NOMO-1 treated with DMSO at 0.1 percent for 48 hours (cell line): ENCODE measurements at regions not wholly inside any gene's neighbourhood (a gene's known extent, or its start where the extent isn't known, plus 50 kb on each side); places are given as distances from the start of the nearest gene placed in this dataset.

Experiments used
- DNase-seq: peaks from one replicate; lab custom pipeline; 2025; ENCODE audit not compliant: unreplicated experiment; lab: John Stamatoyannopoulos, UW

DNA sequence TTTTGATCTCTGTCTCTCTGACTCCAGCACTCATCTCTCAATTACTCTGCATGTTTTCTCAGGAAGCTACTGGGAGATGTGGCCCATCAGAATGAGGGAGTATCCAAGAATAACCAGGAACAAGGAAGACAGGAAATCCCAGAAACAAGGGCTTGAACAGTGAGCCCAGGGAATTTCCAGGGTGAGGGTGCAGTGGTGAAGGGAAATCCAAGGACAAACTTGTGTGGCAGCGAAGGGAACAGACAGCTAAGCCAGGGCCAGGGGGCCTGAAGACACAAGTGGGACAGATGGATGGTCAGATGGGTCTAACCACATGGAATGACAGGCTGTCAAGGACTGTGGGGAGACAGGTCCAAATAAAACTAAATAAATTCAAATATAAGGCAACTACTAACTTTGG lies 121.8 kb upstream of the ERRFI1 start:
- DNase-seq, result no peak

DNA sequence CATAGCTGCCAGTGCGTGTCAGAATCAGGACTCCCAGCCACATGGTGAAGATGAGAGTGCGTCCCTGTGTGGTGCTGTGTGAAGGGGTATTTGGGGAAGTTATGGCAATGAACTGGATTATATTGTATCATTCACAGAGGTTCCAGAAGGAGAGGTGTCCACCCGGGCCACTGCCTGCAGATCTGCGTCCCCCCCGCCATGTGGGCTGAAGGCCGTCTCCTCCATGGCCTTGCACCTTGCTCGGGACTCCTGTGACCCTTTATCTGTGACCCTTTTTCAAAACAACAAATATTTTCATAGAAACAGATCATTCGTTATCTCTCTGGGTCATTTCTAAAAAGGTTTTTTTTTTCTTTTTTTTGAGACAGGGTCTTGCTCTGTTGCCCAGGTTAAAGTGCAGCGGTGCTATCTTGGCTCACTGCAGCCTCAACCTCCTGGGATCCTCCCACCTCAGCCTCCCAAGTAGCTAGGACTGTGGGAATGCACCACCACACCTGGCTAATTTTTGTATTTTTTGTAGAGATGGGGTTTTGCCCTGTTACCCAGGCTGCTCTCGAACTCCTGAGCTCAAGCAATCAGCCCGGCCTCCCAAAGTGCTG lies 120.2 kb upstream of the ERRFI1 start:
- DNase-seq, result no peak

DNA sequence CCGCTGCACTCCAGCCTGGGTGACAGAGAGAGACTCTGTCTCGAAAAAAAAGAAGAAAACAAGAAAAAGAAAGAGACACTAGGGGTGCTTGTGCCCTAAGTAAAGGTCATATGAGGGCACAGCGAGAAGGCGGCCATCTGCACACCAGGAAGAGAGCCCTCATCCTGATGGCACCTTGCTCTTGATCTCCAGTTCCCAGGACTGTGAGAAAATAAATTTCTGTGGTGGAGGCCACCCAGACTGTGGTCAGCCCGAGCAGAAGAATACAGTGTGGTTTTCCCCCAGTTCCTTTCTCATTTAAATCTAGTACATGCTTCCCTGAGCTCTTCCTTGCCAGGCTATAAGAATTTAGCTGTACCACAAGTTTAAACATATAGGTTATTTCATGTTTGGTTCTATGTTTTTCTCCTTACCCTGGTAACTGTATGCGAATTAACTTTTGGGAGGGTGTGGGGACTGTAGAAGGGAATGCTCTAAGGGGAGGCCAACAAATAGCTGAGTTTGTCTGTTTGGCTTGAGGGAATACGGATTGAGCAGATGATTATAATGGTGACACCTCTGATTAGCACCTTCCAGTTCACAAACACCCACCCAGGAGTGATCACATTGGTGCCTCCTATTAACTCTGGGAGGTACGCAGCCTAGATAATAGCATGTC lies 119.6 kb upstream of the ERRFI1 start:
- no peak for DNase-seq

DNA sequence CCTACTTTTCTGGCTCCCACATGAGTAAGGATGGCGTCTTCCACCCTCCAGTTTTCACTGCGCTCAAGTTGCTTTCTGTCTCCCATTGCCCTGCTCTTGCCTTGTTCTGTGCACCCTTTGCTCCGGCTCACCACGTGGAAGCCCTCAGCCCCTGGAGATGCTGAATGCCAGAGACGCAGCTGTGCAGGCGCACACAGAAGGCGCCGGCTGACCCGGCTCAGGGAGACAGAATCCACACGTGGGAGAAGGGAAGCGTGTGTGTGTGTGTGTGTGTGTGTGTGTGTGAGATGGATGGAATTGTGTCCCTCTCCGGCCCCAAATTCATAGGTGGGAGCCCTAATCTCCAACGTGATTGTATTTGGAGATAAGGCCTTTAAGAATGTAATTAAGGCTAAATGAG lies 118.2 kb upstream of the ERRFI1 start:
- no peak for DNase-seq

DNA sequence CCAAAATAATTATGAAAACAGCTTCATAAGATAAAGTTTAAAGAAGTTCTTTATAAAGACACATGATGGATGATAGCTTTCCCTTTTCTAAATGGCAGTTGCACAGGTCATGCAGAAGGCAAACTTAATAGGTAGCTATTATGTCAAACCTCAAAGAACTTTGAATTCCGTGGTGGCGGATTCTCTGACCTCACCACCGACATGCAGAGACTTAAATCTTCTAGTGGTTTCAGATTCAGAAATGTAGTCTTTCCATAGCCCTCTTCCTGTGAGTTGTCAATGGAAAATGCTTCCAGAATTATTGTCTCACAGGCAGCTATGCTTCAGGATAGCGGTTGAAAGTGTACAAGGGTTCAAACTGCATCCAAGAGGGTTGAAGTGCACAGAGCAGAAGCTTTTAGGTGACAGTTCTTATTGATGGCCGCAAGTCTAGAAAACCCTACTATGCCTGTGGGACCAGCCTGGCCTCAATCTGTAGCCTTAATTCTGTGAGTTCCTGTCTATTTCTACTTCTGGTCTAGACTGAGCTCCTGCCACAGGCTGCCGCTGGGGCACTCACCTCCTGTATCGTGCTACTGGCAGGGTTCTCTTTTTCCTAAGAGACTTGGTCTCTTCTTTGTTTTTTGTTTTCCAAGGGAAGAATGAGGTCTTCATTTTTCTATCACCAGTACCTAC lies 117.0 kb upstream of the ERRFI1 start:
- no peak for DNase-seq

DNA sequence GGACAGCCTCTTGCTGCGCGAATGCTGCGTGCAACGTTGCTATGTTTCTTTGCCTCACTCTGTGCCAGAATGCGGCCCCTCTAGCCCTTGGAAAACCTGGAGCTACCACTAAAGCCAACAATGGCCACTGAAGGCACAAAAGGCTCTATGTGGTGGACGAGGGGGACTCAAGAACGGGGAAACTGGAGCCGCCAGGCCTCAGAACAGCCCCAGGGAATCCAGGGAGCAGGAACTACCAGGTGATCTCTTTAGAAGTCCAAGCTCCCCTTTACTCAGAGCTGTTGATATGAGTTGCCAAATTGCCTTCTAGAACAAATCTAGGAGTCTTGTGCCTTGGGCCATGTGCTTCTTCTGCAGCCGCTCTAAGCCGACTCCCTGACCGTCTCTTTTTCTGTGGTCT lies 113.8 kb upstream of the ERRFI1 start:
- no peak for DNase-seq

DNA sequence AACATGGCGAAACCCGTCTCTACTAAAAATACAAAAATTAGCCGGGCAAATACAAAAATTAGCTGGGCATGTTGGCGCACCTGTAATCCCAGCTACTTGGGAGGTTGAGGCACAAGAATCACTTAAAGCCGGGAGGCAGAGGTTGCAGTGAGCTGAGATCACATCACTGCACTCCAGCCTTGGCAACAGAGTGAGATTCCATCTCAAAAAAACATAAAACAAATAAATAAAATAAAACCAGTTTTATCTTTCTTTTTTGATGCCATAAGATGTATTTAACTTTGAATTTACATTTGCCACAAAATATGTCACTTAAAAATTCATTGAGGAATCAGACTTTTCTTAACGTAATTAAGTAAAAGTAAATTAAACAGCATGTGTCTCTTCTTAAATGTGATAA lies 113.3 kb upstream of the ERRFI1 start:
- no peak for DNase-seq

DNA sequence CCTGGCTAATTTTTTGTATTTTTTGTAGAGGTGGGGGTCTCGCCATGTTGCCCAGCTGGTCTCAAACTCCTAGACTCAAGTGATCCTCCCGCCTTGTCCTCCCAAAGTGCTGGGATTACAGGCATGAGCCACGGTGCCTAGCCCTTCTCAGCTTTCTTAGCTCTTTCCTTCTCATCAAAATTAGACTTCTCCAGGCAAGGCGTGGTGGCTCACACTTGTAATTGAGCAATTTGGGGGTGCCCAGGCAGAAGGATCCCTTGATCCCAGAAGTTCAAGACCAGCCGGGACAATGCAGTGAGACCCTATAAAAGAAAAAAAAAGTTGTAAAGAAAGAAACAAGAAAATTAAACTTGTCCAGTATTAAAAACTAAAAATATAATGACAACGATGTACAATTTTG lies 112.6 kb upstream of the ERRFI1 start:
- DNase-seq, result no peak

DNA sequence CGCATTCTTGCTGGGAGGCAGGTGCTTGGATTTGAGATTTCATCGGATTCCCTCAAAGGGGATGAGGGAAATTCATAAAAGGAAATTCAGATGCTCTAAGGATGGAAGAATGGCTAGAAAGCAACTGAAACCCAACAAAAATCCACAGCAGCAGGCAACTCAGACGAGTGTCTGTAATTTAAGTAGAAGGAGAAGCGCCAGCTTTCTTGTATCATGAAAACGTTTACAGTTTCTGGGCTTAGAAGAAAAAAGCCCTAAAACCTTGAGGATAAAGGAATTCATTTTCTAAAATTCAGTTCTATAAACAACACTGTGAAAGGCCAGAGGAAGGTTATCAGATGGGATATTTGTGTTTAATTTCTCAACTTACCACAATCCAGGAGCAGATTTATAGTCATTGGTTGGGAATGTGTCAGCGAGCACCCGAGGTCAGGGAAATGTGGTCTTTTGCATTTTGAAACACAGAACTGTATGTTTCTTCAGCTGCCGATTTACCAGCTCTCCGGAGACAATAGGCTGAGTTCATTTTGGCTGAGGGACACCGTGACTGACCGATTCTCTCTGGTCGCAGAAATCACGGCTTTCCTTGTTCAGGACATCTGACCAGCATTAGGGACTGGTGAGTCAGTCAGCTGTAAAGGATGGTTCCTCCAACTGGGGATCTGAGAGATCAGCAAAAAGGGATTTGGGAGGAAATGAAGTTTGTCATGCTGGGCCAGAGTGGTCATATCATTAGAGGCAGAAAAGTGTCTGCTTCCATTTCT lies 111.6 kb upstream of the ERRFI1 start:
- no peak for DNase-seq

DNA sequence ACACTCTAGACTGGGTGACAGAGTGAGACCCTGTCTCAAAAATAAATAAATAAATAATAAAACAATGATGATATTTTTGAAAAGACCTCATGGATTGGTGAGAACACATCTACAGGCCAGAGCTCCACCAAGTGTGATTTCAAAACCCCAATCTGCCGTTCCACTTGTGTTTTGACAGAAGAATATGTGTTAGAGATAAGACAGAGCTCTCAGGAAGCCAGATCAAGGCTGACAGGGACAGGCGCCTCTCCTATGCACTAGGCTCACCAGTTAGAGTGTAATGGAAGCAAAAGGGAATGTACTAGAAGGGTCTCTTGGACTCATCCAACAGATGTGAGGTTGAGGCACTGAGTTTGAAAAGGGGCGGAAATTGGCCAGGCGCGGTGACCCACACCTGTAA lies 110.7 kb upstream of the ERRFI1 start:
- no peak for DNase-seq

DNA sequence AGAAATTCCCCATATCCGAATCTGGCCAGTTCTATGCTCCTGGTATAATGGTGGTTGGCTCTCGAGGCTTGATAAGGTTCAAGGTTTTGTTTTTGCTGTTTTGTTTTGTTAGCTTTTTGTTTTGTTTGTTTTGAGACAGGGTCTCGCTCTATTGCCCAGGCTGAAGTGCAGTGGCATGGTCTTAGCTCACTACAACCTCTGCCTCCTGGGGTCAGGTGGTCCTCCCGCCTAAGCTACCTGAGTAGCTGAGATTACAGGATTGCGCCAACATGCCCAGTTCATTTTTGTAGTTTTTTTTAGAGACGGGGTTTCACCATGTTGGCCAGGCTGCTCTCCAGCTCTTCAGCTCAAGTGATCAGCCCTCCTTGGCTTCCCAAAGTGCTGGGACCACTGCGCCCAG lies 109.1 kb upstream of the ERRFI1 start:
- no peak for DNase-seq

DNA sequence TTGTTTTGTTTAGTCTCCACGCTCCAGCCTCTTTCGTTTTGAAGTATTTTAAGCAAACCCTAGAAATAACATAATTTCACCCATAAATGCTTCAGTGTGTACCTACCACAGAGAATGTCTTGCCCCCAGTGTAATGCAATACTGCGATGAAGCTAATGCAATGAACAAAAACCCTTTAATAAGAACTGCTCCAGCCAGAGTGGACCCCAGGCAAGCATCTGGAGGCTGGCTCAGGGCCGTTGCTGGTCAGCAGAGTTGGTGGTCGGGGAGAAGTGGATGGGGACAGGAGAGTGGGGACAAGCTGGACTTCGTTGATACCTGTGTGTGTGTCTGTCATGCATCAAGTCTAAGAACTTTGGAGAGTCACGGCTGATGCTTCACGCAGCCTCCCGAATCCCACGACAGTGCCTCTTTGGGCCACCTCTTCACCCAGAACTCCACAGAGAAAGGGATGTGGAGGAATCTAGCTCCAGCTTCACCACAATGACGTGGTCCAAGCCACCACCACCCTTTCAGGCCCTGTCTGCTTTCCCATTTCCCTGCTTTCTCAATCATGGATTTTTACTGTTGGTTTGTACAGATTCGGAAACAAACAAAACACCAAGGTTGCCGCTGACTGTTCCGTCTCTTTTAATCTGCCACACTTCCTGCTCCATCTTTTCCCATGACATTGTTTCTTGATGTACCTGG lies 108.6 kb upstream of the ERRFI1 start:
- DNase-seq, result no peak

DNA sequence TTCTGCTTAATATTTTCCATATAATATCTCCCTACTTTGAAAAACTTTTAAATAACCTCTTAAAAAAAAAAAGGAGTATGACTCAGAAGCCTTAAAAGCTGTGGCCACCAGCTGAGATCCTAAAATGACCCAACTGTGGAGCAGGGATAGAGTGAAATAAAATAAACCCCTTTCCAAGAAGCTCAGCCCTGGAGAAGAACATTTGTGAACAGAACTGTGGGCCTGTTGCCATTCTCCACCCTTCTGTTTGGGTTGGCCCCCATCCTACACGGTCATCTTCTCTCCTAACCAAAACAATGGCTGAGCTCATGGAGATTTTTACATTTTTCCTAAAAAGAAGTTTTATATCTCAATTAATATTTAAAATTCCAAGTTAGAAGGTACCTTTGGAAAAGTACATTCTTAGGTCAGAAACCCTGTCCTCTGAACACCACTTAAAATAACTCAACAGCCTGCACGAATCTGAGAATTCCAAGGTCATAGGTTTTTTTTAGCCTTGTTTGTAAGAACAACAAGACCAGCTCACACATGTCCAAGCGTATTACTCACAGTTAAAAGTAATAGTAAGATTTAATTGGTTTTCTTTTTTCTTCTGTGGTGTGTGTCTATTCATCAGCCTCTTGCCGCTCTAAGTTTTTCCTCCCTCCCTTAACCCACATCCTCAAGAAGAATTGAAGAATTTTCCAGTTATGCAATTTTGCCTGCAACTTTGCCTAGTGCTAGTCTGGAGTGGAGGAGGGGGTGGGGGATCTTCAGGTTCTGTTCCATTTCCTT lies 107.7 kb upstream of the ERRFI1 start:
- DNase-seq, result no peak

DNA sequence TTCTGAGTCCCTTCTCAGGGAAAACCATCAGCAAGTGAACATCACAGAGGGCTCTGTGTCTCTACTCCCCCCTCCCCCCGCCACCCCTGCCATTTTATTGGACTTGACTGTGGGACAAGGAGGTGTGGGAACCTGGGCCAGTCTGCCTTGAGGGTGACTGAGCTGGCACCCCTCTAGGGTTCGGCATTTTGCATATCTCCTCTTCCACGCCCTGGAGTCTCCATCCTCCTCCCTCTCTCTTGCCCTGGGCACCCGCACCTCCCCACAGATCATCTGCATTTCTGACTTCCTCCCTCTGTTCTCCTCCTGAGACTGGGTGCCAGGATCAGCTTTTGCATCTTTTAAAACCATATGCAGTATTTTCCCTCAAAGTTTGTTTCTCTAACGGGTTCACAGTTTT lies 107.1 kb upstream of the ERRFI1 start:
- DNase-seq, result no peak

DNA sequence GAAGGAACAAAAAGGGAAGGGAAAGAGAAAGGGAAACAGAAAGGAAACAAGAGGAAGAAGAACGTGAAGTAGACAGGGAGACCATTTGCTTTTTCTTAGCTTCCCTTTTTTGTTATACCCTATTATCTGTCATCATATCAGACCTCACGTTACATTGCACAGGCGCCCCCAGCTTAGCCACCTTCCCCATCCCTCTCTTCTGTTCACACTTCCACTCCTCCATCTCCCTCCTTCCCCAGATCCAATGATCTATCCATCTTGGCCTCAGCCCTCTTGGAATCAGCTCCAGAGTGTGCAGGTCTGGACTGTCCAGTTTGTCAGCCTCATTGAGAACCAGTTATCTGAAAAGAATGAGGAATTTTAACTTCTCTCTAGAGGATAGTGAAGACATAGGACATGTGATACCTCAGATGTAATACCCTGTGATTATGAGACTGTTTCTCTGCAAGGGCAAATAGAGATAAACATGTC lies 101.1 kb upstream of the ERRFI1 start:
- peak; percentile 87 for DNase-seq

DNA sequence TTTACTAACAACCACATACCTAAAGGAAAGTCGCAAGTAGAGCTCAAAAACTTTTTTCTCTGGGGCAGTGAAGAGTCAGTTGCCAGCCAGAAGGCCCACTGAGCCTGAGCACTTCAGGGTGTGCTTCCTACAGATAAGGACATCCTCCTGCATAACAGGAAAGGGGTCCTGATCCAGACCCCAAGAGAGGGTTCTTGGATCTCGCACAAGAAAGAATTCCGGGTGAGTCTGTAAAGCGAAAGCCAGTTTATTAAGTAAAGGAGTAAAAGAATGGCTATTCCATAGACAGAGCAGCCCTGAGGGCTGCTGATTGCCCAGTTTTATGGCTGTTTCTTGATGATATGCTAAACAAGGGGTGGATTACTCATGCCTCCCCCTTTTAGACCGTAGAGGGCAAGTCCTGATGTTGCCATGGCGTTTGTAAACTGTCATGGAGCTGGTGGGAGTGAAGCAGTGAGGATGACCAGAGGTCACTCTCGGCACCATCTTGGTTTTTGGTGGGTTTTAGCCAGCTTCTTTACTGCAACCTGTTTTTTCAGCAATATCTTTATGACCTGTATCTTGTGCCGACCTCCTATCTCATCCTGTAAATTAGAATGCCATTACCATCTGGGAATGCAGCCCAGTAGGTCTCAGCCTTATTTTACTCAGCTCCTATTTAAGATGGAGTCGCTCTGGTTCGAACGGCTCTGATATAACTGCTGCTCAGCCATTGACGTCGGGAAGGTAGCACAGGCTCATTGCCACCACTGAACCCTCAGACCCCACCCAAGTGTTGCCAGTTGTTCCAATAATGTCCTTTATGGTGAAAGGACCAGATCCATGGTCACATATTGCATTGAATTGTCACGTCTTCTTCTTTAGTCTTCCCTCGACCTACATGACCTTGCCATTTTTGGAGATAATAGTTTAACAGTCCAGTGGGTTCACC lies 96.6 kb upstream of the ERRFI1 start:
- DNase-seq, result no peak

DNA sequence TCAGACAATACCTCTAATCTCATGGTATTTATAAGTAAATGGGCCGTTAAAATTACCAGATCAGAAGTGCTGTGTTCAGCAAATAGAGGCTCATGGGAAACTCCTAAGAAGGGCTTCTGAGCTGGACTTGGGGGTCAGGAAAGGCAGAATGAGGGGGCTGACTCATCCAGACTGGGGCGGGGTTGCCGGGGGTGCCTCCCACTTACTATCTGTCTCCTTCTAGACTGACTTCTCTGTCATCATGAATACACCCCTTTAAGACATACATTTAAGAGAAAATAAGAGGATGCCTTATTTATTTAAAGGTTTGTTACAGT lies 96.0 kb upstream of the ERRFI1 start:
- DNase-seq, result no peak

DNA sequence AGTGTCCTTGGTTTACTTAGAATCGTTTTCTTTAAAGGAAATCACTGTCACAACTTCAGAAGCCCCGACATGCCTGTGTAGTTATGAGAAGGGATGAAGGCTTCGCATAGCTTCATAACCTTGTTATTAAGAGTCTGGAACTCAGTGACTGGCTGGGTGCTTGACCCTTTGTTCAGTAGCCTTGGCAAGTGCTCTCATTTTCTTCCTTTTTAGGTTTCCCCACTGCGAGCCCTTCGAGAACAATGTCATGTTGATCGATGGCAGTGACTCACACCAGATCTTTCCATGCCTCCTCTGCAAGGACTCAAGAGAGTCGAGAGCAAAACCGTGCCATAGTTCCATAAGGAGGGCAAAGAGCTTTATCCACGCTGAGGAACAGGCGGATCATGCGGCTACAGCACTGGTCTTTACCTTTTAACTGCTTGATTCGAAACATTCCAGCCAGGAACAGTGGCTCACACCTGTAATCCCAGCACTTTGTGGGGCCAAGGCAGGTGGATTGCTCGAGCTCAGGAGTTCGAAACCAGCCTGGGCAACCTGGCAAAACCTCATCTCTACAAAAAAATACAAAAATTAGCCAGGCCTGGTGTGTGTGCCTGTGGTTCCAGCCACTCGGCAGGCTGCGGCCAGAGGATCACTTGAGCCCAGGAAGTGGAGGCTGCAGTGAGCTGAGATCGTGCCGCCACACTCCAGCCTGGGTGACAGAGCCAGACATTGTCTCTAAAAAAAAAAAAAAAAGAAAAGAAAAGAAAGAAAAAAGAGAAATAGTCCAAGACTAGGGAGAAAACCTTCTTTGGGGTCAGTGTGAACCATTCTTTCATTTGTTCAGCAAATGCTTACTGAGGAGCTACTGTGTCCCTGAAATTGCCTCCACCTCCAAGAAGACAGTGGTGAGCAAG lies 95.4 kb upstream of the ERRFI1 start:
- peak; percentile 34 for DNase-seq
